ENCODE measurements at regions not wholly inside any gene's neighbourhood (a gene's known extent, or its start where the extent isn't known, plus 50 kb on each side); places are given as distances from the start of the nearest gene placed in this dataset.

DNA sequence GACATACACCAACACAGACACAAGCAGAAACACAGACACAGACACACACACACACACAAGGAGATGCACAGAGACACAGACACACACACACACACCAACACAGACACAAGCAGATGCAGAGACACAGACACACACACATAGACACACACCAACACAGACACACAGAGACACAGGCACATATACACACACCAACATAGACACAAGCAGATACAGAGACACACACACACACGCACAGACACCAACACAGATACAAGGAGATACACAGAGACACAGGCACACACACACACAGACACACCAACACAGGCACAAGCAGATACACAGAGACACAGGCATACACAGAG, 347.2 kb upstream of the KLF6 start:
- peak; percentile 24 for FAIRE-seq
- TF ChIP-seq POLR2A (IDR thresholded peaks at IDR 0.05; ENCODE audit: low read depth, low read length), result no peak
- TF ChIP-seq TAF1 (IDR thresholded peaks at IDR 0.05; ENCODE audit: borderline replicate concordance, low read depth, low read length), result no peak
- TF ChIP-seq POLR2AphosphoS5 (IDR thresholded peaks at IDR 0.05; ENCODE audit: low read depth, low read length), result no peak
- no peak for DNase-seq (ENCODE audit: insufficient read length)

DNA sequence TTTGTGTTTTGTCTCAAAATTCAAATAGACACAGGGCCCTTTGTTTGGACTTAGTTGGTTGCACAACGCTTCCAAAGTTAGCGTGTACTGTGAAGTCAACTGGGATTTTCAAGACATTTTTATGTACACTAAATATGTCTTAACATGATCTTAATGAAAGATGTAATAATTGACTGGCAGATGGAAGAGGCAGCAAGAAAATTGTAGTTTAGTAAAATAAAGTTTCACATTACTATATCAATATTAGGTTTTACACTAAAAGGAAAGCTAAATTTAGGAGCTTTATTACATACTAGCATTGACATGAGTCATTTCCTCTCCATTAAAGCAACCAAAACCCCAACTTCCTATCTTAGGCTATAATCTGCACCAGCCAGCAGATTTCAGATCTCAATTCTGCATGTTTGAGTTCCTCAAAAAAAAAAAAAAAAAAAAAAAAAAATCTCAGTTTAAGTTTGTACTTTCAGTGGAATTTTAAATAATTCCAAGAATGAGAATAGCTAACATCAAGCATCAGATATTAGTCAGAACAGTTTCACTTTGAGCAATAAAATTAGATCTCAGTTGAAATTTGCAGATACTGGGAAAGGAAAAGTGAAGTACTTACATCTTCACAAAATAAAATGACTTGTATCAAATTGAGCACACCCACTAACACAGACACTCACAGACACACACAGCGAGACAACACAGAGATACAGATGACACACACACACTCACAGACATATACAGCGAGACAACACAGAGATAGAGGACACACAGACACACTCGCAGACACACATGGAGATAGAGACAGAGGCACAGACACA, 346.6 kb upstream of the KLF6 start:
- DNase-seq (ENCODE audit: insufficient read length) (no peak), FAIRE-seq (no peak)
- no peak for TF ChIP-seq TAF1 (IDR thresholded peaks at IDR 0.05; ENCODE audit: borderline replicate concordance, low read depth, low read length)
- no peak for TF ChIP-seq POLR2A (IDR thresholded peaks at IDR 0.05; ENCODE audit: low read depth, low read length)
- TF ChIP-seq POLR2AphosphoS5 (IDR thresholded peaks at IDR 0.05; ENCODE audit: low read depth, low read length), result no peak

DNA sequence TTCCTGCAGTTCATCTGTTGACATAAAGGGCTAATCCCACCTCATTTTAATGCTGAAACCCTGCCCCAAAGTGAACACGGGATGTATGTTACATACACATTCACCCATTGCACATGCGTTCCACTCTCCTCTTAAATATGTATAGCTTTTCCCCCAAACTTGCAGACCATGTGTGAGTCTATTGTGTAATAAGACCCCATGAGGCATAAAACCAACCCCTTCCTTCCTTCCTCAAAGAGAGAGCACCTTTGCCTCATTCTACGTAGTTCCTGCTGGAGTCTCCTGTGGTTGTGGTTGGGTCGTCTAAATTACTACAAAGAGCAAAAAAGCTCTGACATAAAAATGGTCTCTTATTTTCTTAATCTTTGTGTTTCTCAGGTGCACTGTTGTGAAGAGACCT, 345.7 kb upstream of the KLF6 start:
- DNase-seq (ENCODE audit: insufficient read length), result no peak
- no peak for FAIRE-seq
- TF ChIP-seq POLR2A (IDR thresholded peaks at IDR 0.05; ENCODE audit: low read depth, low read length), result no peak
- TF ChIP-seq POLR2AphosphoS5 (IDR thresholded peaks at IDR 0.05; ENCODE audit: low read depth, low read length), result no peak
- no peak for TF ChIP-seq TAF1 (IDR thresholded peaks at IDR 0.05; ENCODE audit: borderline replicate concordance, low read depth, low read length)

DNA sequence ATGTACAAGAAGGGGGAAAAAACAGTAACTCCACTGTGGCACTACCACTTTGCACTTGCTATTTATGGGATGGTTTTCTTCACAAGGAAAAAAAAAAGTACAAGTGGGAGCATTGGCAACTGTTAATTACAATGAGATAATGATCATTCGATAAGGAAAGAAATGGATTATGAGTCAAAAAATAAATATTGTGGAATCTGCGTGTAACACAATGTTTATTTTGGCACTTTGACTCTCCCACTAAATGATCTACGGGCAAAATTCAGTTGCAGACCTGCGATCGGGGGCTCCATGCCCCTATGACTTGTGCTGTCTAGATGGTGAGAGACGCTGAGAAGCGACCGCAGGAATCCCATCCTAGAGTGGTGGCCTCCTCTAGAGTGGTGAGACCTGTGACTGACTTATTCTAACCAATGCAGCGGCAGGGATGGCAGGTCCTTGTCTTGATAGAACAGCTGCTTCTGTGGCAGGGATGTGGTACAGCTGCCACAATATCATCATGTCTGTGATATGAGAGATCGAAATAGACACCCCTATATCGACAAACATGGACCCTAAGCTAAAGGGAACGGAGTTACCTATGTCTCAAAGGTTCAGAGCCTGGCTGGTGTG, 345.0 kb upstream of the KLF6 start:
- FAIRE-seq (no peak), DNase-seq (ENCODE audit: insufficient read length) (no peak)
- TF ChIP-seq POLR2A (IDR thresholded peaks at IDR 0.05; ENCODE audit: low read depth, low read length) (no peak), POLR2AphosphoS5 (IDR thresholded peaks at IDR 0.05; ENCODE audit: low read depth, low read length) (no peak), TAF1 (IDR thresholded peaks at IDR 0.05; ENCODE audit: borderline replicate concordance, low read depth, low read length) (no peak)

DNA sequence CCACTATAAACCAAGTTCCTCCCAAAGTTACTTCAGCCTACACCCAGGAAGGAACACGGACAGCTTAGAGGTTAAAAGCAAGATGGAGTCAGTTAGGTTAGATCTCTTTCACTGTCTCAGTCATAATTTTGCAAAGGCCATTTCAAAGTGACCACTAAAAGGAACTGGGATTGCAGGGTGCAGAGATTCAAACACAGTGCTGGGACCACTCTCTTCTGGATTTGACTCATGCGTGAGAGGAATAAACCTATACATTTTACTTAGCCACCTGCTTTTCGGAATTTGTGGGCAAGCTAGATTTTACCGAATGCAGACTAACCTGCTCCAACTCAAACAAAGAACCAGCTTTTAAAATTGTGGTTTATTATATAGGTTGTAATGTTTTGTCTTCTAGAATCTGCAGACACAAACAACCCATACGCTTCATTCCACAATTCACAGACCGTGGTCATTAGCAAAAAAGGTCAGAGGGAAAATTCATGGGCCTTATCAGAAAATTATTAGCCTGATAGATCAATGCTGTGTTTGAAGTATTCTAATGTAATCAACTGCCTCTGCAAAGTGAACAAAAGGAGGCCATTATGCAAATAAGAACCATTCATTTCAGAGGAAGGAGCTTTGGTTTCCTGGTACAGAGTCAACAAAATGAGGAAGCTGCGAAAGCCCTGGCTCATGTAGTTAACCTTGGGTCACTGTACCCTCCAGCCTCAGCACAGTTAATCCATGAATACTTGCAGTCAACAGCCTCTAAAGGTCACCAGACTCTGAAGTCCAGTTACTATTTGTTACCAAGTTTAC, 342.7 kb upstream of the KLF6 start:
- TF ChIP-seq POLR2A (IDR thresholded peaks at IDR 0.05; ENCODE audit: low read depth, low read length) (no peak), TAF1 (IDR thresholded peaks at IDR 0.05; ENCODE audit: borderline replicate concordance, low read depth, low read length) (no peak), POLR2AphosphoS5 (IDR thresholded peaks at IDR 0.05; ENCODE audit: low read depth, low read length) (no peak)
- no peak for DNase-seq (ENCODE audit: insufficient read length)
- FAIRE-seq, result peak; percentile 83

DNA sequence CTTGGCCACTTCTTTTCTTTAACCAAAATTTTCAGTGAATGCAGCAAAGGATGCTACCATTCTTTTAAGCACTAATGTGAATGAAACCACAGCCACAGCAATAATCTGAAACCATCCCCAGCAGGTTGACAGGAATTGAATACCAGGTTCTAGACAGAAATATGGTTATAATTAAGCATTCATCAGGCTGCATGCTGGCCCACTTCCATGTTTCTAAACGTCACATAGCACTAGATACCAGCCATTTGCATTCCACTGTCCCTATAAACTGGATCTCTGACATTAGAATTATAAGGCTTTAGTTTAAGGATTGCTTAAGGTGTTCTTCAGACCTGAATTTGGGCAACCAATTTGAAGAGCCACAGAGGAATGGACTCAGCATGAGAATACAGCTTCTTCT, 340.8 kb upstream of the KLF6 start:
- FAIRE-seq (no peak), DNase-seq (ENCODE audit: insufficient read length) (no peak)

DNA sequence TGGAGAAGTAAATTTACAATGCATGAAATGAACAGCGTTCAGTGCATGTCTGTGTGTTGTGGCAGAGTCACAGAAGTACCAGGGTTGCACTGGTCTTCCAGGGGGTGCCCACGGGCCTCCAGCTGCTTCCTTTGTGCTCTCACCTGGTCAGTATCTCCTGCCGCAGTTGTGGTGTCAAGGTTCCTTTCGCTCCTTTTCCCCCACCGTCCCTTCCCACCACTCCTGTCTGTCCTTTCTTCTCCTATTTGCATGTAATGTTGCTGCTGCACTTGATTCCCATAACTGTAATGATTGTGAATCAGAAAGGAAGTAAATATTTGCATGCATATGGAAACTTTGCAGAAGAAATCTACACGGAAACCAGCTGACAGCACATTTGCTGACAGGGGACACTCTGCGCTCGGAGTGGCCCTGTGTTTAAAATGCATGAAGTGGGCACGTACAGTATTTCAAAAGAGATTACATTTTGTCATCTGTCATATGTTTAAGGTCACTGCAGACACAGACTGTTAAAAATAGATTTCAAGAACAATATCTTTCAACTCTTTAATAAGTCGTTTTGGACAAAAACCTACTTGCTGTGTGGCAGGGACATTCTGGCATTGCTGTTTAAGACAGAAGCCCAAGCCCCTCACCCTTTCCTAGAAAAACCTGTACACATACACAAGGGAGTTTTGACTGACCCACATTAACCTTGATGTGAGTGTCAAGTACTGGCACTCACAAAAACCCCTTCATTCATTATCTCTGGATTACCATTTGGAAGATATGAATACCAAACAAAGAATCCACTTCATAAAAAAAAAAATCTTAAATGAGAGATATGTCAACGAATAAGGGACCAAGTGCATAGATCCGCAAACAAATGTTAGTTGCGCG, 336.7 kb upstream of the KLF6 start:
- DNase-seq (ENCODE audit: insufficient read length) (no peak), FAIRE-seq (no peak)
- TF ChIP-seq POLR2AphosphoS5 (IDR thresholded peaks at IDR 0.05; ENCODE audit: low read depth, low read length) (no peak), POLR2A (IDR thresholded peaks at IDR 0.05; ENCODE audit: low read depth, low read length) (no peak), TAF1 (IDR thresholded peaks at IDR 0.05; ENCODE audit: borderline replicate concordance, low read depth, low read length) (no peak)

More for the DNA sequence above, 340.8 kb upstream of the KLF6 start:
- TF ChIP-seq POLR2A (IDR thresholded peaks at IDR 0.05; ENCODE audit: low read depth, low read length), result no peak

DNA sequence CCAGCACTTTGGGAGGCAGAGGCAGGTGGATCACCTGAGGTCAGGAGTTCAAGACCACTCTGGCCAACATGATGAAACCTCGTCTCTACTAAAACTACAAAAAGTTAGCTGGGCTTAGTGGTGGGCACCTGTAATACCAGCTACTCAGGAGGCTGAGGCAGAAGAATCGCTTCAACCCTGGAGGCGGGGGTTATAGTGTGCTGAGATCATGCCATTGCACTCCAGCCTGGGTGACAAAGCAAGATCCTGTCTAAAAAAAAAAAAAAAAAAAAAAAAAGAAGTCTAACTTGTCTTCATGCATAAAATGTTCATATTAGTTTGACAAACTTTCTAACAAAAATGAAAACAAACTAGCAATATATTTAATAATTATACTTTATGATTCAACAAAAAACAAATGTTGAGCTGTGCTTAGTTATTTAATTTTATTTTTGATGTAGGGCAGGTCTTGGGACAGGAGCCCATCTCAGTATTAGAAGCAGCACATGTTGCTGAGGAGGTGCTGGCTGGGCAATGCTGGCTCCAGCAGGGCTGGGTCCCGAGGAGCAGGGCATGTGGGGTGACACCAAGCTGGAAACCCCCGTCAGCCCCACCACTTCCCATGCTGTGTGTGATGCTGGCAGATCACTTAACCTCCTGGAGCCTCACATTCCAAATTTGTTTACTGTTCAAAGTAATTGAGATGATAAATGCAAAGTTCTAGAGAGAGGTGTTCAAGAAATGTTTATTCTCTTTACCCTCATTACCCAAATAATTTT, 335.3 kb upstream of the KLF6 start:
- DNase-seq (ENCODE audit: insufficient read length), result no peak
- TF ChIP-seq TAF1 (IDR thresholded peaks at IDR 0.05; ENCODE audit: borderline replicate concordance, low read depth, low read length), result no peak
- no peak for TF ChIP-seq POLR2A (IDR thresholded peaks at IDR 0.05; ENCODE audit: low read depth, low read length)
- no peak for TF ChIP-seq POLR2AphosphoS5 (IDR thresholded peaks at IDR 0.05; ENCODE audit: low read depth, low read length)
- FAIRE-seq, result no peak

DNA sequence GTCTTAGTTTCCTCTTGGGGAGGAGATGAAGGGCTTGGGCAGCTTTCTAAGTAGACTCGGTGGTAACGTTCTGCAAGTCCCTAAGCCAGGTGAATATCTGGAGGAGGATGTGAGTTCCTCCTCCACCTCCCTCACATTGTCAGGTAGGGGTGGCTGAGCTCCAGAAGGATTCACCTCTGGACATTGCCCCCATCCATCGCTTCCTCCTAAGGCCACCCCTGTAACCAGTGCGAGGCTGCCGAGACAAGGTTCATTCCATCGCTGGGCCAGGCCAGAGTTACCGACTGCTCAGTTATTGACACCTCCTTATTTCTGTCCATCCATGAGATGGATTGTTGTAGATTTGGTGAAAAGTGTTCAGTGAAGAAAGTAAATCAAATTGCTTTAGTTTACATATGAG, 334.1 kb upstream of the KLF6 start:
- FAIRE-seq (no peak), DNase-seq (ENCODE audit: insufficient read length) (no peak)
- no peak for TF ChIP-seq TAF1 (IDR thresholded peaks at IDR 0.05; ENCODE audit: borderline replicate concordance, low read depth, low read length)
- TF ChIP-seq POLR2A (IDR thresholded peaks at IDR 0.05; ENCODE audit: low read depth, low read length), result no peak
- no peak for TF ChIP-seq POLR2AphosphoS5 (IDR thresholded peaks at IDR 0.05; ENCODE audit: low read depth, low read length)

DNA sequence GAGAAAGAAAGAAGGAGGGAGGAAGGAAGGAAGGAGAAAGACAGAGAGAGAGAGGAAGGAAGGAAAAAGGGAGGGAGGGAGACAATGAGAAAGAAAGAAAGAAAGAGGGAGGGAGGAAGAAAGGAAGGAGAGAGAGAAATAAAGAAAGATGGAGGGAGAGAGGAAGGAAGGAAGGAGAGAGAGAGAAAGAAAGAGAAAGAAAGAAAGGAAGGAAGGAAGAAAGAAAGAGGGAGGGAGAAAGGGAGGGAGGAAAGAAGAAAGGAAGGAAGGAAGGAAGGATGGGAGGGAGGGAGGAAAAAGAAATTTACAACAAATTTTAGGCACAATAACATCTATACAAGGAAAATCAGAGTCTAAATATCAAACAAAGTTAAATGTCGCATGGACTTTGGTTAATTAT, 332.6 kb upstream of the KLF6 start:
- FAIRE-seq, result no peak
- TF ChIP-seq TAF1 (IDR thresholded peaks at IDR 0.05; ENCODE audit: borderline replicate concordance, low read depth, low read length), result no peak
- TF ChIP-seq POLR2AphosphoS5 (IDR thresholded peaks at IDR 0.05; ENCODE audit: low read depth, low read length), result no peak
- no peak for TF ChIP-seq POLR2A (IDR thresholded peaks at IDR 0.05; ENCODE audit: low read depth, low read length)
- no peak for DNase-seq (ENCODE audit: insufficient read length)

Measured in GM12892 (cell line).